HEK293 (cell line): ENCODE measurements at regions not wholly inside any gene's neighbourhood (a gene's known extent, or its start where the extent isn't known, plus 50 kb on each side); places are given as distances from the start of the nearest gene placed in this dataset.

Experiments
- EGR2 ChIP-seq: fragments of 450-650 bp; formaldehyde crosslinking; IDR thresholded peaks from 2 replicates; pipeline ENCODE4 v1.5.1; 2016; ENCODE audit warnings: low read depth, missing biosample characterization, missing genetic modification characterization
- FEZF1 ChIP-seq: fragments of 450-650 bp; formaldehyde crosslinking; IDR thresholded peaks from 2 replicates; pipeline ENCODE4 v1.5.1; 2016; ENCODE audit warnings: missing biosample characterization, missing genetic modification characterization
- KLF8 ChIP-seq: fragments of 450-650 bp; formaldehyde crosslinking; IDR thresholded peaks from 2 replicates; pipeline ENCODE4 v1.5.1; 2016; ENCODE audit warnings: missing biosample characterization, missing genetic modification characterization
- SP7 ChIP-seq: fragments of 450-650 bp; formaldehyde crosslinking; IDR thresholded peaks from 2 replicates; pipeline ENCODE4 v1.5.1; 2016; ENCODE audit warnings: missing biosample characterization, missing genetic modification characterization
- TRIM28 ChIP-seq: IDR thresholded peaks from 2 replicates; pipeline ENCODE4 v1.6.1; 2011; ENCODE audit warnings: low read length, control low read depth, borderline replicate concordance
- YY1 ChIP-seq: fragments of 450-650 bp; formaldehyde crosslinking; IDR thresholded peaks from 2 replicates; pipeline ENCODE4 v1.5.1; 2018; ENCODE audit warnings: missing biosample characterization, missing genetic modification characterization
- ZBTB48 ChIP-seq: fragments of 450-650 bp; formaldehyde crosslinking; IDR thresholded peaks from 2 replicates; pipeline ENCODE4 v1.5.1; 2016; ENCODE audit warnings: missing biosample characterization, missing genetic modification characterization
- ZBTB8A ChIP-seq: fragments of 450-650 bp; formaldehyde crosslinking; IDR thresholded peaks from 2 replicates; pipeline ENCODE4 v1.5.1; 2016; ENCODE audit warnings: missing biosample characterization, missing genetic modification characterization
- ZNF112 ChIP-seq: fragments of 450-650 bp; formaldehyde crosslinking; IDR thresholded peaks from 2 replicates; pipeline ENCODE4 v1.5.0; 2017; ENCODE audit warnings: missing biosample characterization, missing genetic modification characterization
- ZNF202 ChIP-seq: fragments of 450-650 bp; formaldehyde crosslinking; IDR thresholded peaks from 2 replicates; pipeline ENCODE4 v1.5.1; 2016; ENCODE audit warnings: missing biosample characterization, missing genetic modification characterization, borderline replicate concordance
- ZNF221 ChIP-seq: fragments of 450-650 bp; formaldehyde crosslinking; IDR thresholded peaks from 2 replicates; pipeline ENCODE4 v1.5.1; 2017; ENCODE audit warnings: missing biosample characterization, missing genetic modification characterization, borderline replicate concordance
- ZNF239 ChIP-seq: fragments of 450-650 bp; formaldehyde crosslinking; IDR thresholded peaks from 2 replicates; pipeline ENCODE4 v1.5.1; 2016; ENCODE audit warnings: missing biosample characterization, missing genetic modification characterization
- ZNF266 ChIP-seq: fragments of 450-650 bp; formaldehyde crosslinking; IDR thresholded peaks from 2 replicates; pipeline ENCODE4 v1.5.1; 2016; ENCODE audit warnings: missing biosample characterization, missing genetic modification characterization, low read depth
- ZNF274 ChIP-seq, 2 experiments: fragments of 200-500 bp in 1 of 2; fragments of 450-650 bp in 1 of 2; sonication (Bioruptor generic) in 1 of 2; formaldehyde crosslinking in 1 of 2; IDR thresholded peaks; 2 replicates each; pipeline versions ENCODE4 v1.5.1 to v1.6.1; 2014 to 2016; ENCODE audit warnings: borderline replicate concordance in 1 of 2, inconsistent platforms in 1 of 2, low read length in 1 of 2, missing biosample characterization in 1 of 2, missing genetic modification characterization in 1 of 2
- ZNF292 ChIP-seq: fragments of 450-650 bp; formaldehyde crosslinking; IDR thresholded peaks from 2 replicates; pipeline ENCODE4 v1.5.1; 2016; ENCODE audit warnings: low read depth, missing biosample characterization, missing genetic modification characterization, borderline replicate concordance
- ZNF391 ChIP-seq: fragments of 450-650 bp; formaldehyde crosslinking; IDR thresholded peaks from 2 replicates; pipeline ENCODE4 v1.5.1; 2016; ENCODE audit warnings: low read depth, missing biosample characterization, missing genetic modification characterization, borderline replicate concordance
- ZNF530 ChIP-seq: fragments of 450-650 bp; formaldehyde crosslinking; IDR thresholded peaks from 2 replicates; pipeline ENCODE4 v1.5.1; 2016; ENCODE audit warnings: low read depth, missing biosample characterization, missing genetic modification characterization
- ZNF558 ChIP-seq: fragments of 450-650 bp; formaldehyde crosslinking; IDR thresholded peaks from 2 replicates; pipeline ENCODE4 v1.5.1; 2016; ENCODE audit warnings: missing biosample characterization, missing genetic modification characterization
- ZNF560 ChIP-seq: fragments of 450-650 bp; formaldehyde crosslinking; IDR thresholded peaks from 2 replicates; pipeline ENCODE4 v1.5.1; 2017; ENCODE audit warnings: missing biosample characterization, missing genetic modification characterization, borderline replicate concordance
- TF ChIP-seq, protein P1 (sequence below): fragments of 450-650 bp; formaldehyde crosslinking; IDR thresholded peaks from 2 replicates; pipeline ENCODE4 v1.5.1; 2017; ENCODE audit warnings: missing biosample characterization, missing genetic modification characterization
- TF ChIP-seq, protein P2 (sequence below): fragments of 450-650 bp; formaldehyde crosslinking; conservative IDR thresholded peaks from 2 replicates; pipeline ENCODE4 v1.5.1; 2016; ENCODE audit warnings: low read depth, missing biosample characterization, missing genetic modification characterization
- TF ChIP-seq, protein P3 (sequence below): fragments of 450-650 bp; formaldehyde crosslinking; IDR thresholded peaks from 2 replicates; pipeline ENCODE4 v1.5.0; 2017; ENCODE audit warnings: missing biosample characterization, missing genetic modification characterization, borderline replicate concordance
- TF ChIP-seq, protein P4 (sequence below): fragments of 450-650 bp; formaldehyde crosslinking; IDR thresholded peaks from 2 replicates; pipeline ENCODE4 v1.5.1; 2016; ENCODE audit warnings: missing biosample characterization, missing genetic modification characterization
- TF ChIP-seq, protein P5 (sequence below): fragments of 450-650 bp; formaldehyde crosslinking; IDR thresholded peaks from 2 replicates; pipeline ENCODE4 v1.5.1; 2017; ENCODE audit warnings: missing biosample characterization, missing genetic modification characterization

DNA sequence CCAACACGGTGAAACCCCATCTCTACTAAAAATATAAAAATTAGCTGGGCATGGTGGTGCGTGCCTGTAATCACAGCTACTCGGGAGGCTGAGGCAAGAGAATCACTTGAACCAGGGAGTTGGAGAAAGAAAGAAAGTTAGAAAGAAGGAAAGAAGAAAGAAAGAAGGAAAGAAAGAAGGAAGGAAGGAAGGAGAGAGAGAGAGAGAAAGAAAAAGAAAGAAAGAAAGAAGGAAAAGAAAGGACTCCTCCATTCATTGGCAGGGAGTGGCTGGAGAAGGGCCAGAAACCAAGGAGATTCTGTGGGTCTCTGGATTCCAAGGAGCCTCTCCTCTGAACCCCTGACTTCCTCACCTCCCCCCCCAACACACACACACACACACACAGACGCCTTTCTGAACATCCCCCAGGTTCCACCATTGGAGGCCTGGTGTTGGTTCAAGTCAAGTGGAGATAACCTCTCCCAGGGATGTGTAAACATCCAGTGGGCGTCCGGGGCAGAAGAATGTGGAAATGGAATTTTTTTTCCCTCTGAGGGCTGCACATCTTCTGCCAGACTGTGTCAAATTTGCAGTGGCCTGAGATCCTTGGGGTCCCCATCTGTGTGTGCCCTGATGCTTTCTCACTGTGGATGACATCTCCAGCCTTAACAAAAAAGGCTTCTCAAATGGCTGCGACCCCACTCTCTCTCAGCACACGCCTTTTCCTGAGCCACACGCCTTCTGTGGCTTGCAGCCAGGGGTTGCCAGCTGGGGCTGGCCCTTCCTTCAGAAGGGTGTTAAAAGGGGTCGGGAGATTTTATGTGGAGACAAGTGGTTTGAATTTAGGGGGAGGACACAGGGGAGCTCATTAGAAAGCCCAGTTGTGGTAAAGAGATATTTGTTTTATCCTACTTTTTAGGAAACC, 109.3 kb upstream of the HAND1 start (continued):
- TF ChIP-seq YY1 (no peak), ZNF202 (no peak), TRIM28 (no peak), ZNF391 (tag by site-specific recombination) (no peak), ZBTB8A (tag by site-specific recombination) (no peak; the same call in 1 of the 2 replicates), ZNF292 (no peak), EGR2 (tag by site-specific recombination) (peak; percentile 92), ZNF560 (tag by site-specific recombination) (no peak), ZBTB48 (tag by site-specific recombination) (no peak), FEZF1 (peak; percentile 72), ZNF112 (tag by site-specific recombination) (no peak), ZNF530 (tag by site-specific recombination) (no peak), SP7 (tag by site-specific recombination) (no peak), ZNF221 (no peak), ZNF558 (tag by site-specific recombination) (no peak), ZNF274 (IDR thresholded peaks at IDR 0.05; ENCODE audit: low read length) (no peak), ZNF274 (tag by site-specific recombination; IDR thresholded peaks at IDR 0.05; ENCODE audit: borderline replicate concordance) (no peak), KLF8 (tag by site-specific recombination) (no peak), ZNF266 (tag by site-specific recombination) (no peak), ZNF239 (tag by site-specific recombination) (no peak)
- TF ChIP-seq, protein P1, sequence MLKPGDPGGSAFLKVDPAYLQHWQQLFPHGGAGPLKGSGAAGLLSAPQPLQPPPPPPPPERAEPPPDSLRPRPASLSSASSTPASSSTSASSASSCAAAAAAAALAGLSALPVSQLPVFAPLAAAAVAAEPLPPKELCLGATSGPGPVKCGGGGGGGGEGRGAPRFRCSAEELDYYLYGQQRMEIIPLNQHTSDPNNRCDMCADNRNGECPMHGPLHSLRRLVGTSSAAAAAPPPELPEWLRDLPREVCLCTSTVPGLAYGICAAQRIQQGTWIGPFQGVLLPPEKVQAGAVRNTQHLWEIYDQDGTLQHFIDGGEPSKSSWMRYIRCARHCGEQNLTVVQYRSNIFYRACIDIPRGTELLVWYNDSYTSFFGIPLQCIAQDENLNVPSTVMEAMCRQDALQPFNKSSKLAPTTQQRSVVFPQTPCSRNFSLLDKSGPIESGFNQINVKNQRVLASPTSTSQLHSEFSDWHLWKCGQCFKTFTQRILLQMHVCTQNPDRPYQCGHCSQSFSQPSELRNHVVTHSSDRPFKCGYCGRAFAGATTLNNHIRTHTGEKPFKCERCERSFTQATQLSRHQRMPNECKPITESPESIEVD (tag by site-specific recombination) = no peak
- TF ChIP-seq, protein P2, sequence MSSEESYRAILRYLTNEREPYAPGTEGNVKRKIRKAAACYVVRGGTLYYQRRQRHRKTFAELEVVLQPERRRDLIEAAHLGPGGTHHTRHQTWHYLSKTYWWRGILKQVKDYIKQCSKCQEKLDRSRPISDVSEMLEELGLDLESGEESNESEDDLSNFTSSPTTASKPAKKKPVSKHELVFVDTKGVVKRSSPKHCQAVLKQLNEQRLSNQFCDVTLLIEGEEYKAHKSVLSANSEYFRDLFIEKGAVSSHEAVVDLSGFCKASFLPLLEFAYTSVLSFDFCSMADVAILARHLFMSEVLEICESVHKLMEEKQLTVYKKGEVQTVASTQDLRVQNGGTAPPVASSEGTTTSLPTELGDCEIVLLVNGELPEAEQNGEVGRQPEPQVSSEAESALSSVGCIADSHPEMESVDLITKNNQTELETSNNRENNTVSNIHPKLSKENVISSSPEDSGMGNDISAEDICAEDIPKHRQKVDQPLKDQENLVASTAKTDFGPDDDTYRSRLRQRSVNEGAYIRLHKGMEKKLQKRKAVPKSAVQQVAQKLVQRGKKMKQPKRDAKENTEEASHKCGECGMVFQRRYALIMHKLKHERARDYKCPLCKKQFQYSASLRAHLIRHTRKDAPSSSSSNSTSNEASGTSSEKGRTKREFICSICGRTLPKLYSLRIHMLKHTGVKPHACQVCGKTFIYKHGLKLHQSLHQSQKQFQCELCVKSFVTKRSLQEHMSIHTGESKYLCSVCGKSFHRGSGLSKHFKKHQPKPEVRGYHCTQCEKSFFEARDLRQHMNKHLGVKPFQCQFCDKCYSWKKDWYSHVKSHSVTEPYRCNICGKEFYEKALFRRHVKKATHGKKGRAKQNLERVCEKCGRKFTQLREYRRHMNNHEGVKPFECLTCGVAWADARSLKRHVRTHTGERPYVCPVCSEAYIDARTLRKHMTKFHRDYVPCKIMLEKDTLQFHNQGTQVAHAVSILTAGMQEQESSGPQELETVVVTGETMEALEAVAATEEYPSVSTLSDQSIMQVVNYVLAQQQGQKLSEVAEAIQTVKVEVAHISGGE (tag by site-specific recombination) = no peak
- TF ChIP-seq, protein P3, sequence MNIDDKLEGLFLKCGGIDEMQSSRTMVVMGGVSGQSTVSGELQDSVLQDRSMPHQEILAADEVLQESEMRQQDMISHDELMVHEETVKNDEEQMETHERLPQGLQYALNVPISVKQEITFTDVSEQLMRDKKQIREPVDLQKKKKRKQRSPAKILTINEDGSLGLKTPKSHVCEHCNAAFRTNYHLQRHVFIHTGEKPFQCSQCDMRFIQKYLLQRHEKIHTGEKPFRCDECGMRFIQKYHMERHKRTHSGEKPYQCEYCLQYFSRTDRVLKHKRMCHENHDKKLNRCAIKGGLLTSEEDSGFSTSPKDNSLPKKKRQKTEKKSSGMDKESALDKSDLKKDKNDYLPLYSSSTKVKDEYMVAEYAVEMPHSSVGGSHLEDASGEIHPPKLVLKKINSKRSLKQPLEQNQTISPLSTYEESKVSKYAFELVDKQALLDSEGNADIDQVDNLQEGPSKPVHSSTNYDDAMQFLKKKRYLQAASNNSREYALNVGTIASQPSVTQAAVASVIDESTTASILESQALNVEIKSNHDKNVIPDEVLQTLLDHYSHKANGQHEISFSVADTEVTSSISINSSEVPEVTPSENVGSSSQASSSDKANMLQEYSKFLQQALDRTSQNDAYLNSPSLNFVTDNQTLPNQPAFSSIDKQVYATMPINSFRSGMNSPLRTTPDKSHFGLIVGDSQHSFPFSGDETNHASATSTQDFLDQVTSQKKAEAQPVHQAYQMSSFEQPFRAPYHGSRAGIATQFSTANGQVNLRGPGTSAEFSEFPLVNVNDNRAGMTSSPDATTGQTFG (tag by site-specific recombination) = no peak
- TF ChIP-seq, protein P4, sequence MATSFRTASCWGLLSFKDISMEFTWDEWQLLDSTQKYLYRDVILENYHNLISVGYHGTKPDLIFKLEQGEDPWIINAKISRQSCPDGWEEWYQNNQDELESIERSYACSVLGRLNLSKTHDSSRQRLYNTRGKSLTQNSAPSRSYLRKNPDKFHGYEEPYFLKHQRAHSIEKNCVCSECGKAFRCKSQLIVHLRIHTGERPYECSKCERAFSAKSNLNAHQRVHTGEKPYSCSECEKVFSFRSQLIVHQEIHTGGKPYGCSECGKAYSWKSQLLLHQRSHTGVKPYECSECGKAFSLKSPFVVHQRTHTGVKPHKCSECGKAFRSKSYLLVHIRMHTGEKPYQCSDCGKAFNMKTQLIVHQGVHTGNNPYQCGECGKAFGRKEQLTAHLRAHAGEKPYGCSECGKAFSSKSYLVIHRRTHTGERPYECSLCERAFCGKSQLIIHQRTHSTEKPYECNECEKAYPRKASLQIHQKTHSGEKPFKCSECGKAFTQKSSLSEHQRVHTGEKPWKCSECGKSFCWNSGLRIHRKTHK = no peak
- TF ChIP-seq, protein P5, sequence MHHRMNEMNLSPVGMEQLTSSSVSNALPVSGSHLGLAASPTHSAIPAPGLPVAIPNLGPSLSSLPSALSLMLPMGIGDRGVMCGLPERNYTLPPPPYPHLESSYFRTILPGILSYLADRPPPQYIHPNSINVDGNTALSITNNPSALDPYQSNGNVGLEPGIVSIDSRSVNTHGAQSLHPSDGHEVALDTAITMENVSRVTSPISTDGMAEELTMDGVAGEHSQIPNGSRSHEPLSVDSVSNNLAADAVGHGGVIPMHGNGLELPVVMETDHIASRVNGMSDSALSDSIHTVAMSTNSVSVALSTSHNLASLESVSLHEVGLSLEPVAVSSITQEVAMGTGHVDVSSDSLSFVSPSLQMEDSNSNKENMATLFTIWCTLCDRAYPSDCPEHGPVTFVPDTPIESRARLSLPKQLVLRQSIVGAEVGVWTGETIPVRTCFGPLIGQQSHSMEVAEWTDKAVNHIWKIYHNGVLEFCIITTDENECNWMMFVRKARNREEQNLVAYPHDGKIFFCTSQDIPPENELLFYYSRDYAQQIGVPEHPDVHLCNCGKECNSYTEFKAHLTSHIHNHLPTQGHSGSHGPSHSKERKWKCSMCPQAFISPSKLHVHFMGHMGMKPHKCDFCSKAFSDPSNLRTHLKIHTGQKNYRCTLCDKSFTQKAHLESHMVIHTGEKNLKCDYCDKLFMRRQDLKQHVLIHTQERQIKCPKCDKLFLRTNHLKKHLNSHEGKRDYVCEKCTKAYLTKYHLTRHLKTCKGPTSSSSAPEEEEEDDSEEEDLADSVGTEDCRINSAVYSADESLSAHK (tag by site-specific recombination) = no peak
